ENCODE measurements at regions not wholly inside any gene's neighbourhood (a gene's known extent, or its start where the extent isn't known, plus 50 kb on each side); places are given as distances from the start of the nearest gene placed in this dataset.
"Not testable (repeated sequence)": the region's sequence is repeated elsewhere in the genome, so short reads cannot be mapped to it uniquely, and the experiment has no call there.

- H3K4me1 ChIP-seq (ENCODE audit: control insufficient read depth in 2 of 2, insufficient read depth in 2 of 2, low read length in 2 of 2): no peaks in the 10 kb centered on the region
- H3K36me3 ChIP-seq (ENCODE audit: control insufficient read depth in 2 of 2, insufficient read depth in 2 of 2, low read length in 2 of 2): no peaks in the 10 kb centered on the region
- no peaks in the 10 kb centered on the region for H3K27me3 ChIP-seq (ENCODE audit: control insufficient read depth in 2 of 2, insufficient read depth in 2 of 2, low read length in 2 of 2)
- H3K9ac ChIP-seq (ENCODE audit: low read depth in 1 of 2, low read length in 2 of 2): no peak overlapping the region
- no peak overlapping the region for H3K27ac ChIP-seq (ENCODE audit: low read depth in 2 of 2, low read length in 2 of 2)
- no peak overlapping the region for H3K4me3 ChIP-seq (ENCODE audit: low read length in 2 of 2)
- no peaks in the 10 kb centered on the region for H3K9me3 ChIP-seq (ENCODE audit: control insufficient read depth in 2 of 2, low read length in 2 of 2)
Observed at GRCh38 chr1:229002451-229002960, 267.2 kb downstream of the RHOU start.

GRCh38 chr1:229003233-229004031, 267.5 kb upstream of the RAB4A start:
- Histone ChIP-seq H3K27ac (ENCODE audit: low read depth in 2 of 2, low read length in 2 of 2) (no peak overlapping the region), H3K4me3 (ENCODE audit: low read length in 2 of 2) (no peak overlapping the region), H3K9ac (ENCODE audit: low read depth in 1 of 2, low read length in 2 of 2) (no peak overlapping the region), H3K27me3 (ENCODE audit: control insufficient read depth in 2 of 2, insufficient read depth in 2 of 2, low read length in 2 of 2) (no peaks in the 10 kb centered on the region), H3K36me3 (ENCODE audit: control insufficient read depth in 2 of 2, insufficient read depth in 2 of 2, low read length in 2 of 2) (no peaks in the 10 kb centered on the region), H3K4me1 (ENCODE audit: control insufficient read depth in 2 of 2, insufficient read depth in 2 of 2, low read length in 2 of 2) (no peaks in the 10 kb centered on the region), H3K9me3 (ENCODE audit: control insufficient read depth in 2 of 2, low read length in 2 of 2) (no peaks in the 10 kb centered on the region)

- Histone ChIP-seq H3K9me3 (ENCODE audit: control insufficient read depth in 2 of 2, low read length in 2 of 2) (no peaks in the 10 kb centered on the region), H3K27me3 (ENCODE audit: control insufficient read depth in 2 of 2, insufficient read depth in 2 of 2, low read length in 2 of 2) (no peaks in the 10 kb centered on the region), H3K9ac (ENCODE audit: low read depth in 1 of 2, low read length in 2 of 2) (no peak overlapping the region), H3K27ac (ENCODE audit: low read depth in 2 of 2, low read length in 2 of 2) (no peak overlapping the region), H3K4me1 (ENCODE audit: control insufficient read depth in 2 of 2, insufficient read depth in 2 of 2, low read length in 2 of 2) (no peaks in the 10 kb centered on the region), H3K36me3 (ENCODE audit: control insufficient read depth in 2 of 2, insufficient read depth in 2 of 2, low read length in 2 of 2) (no peaks in the 10 kb centered on the region), H3K4me3 (ENCODE audit: low read length in 2 of 2) (no peak overlapping the region)
Observed at GRCh38 chr1:229004066-229004833, 266.7 kb upstream of the RAB4A start.

- H3K9me3 ChIP-seq (ENCODE audit: control insufficient read depth in 2 of 2, low read length in 2 of 2): no peaks in the 10 kb centered on the region
- H3K4me3 ChIP-seq (ENCODE audit: low read length in 2 of 2): no peak overlapping the region
- no peak overlapping the region for H3K27ac ChIP-seq (ENCODE audit: low read depth in 2 of 2, low read length in 2 of 2)
- H3K36me3 ChIP-seq (ENCODE audit: control insufficient read depth in 2 of 2, insufficient read depth in 2 of 2, low read length in 2 of 2): no peaks in the 10 kb centered on the region
- no peaks in the 10 kb centered on the region for H3K4me1 ChIP-seq (ENCODE audit: control insufficient read depth in 2 of 2, insufficient read depth in 2 of 2, low read length in 2 of 2)
- no peaks in the 10 kb centered on the region for H3K27me3 ChIP-seq (ENCODE audit: control insufficient read depth in 2 of 2, insufficient read depth in 2 of 2, low read length in 2 of 2)
- no peak overlapping the region for H3K9ac ChIP-seq (ENCODE audit: low read depth in 1 of 2, low read length in 2 of 2)
Observed at GRCh38 chr1:229005097-229005496, 265.8 kb upstream of the RAB4A start.

- H3K4me1 ChIP-seq (ENCODE audit: control insufficient read depth in 2 of 2, insufficient read depth in 2 of 2, low read length in 2 of 2): no peaks in the 10 kb centered on the region
- H3K27me3 ChIP-seq (ENCODE audit: control insufficient read depth in 2 of 2, insufficient read depth in 2 of 2, low read length in 2 of 2): no peaks in the 10 kb centered on the region
- no peaks in the 10 kb centered on the region for H3K36me3 ChIP-seq (ENCODE audit: control insufficient read depth in 2 of 2, insufficient read depth in 2 of 2, low read length in 2 of 2)
- H3K27ac ChIP-seq (ENCODE audit: low read depth in 2 of 2, low read length in 2 of 2): no peak overlapping the region
- H3K4me3 ChIP-seq (ENCODE audit: low read length in 2 of 2): no peak overlapping the region
- no peaks in the 10 kb centered on the region for H3K9me3 ChIP-seq (ENCODE audit: control insufficient read depth in 2 of 2, low read length in 2 of 2)
- H3K9ac ChIP-seq (ENCODE audit: low read depth in 1 of 2, low read length in 2 of 2): no peak overlapping the region
Observed at GRCh38 chr1:229005556-229005955, 265.4 kb upstream of the RAB4A start.

GRCh38 chr1:229006121-229006870, 264.6 kb upstream of the RAB4A start:
- H3K4me3 ChIP-seq (ENCODE audit: low read length in 2 of 2): no peak overlapping the region
- no peak overlapping the region for H3K27ac ChIP-seq (ENCODE audit: low read depth in 2 of 2, low read length in 2 of 2)
- H3K9ac ChIP-seq (ENCODE audit: low read depth in 1 of 2, low read length in 2 of 2): no peak overlapping the region

GRCh38 chr1:229007167-229007566, 263.7 kb upstream of the RAB4A start:
- no peaks in the 10 kb centered on the region for H3K36me3 ChIP-seq (ENCODE audit: control insufficient read depth in 2 of 2, insufficient read depth in 2 of 2, low read length in 2 of 2)
- H3K9ac ChIP-seq (ENCODE audit: low read depth in 1 of 2, low read length in 2 of 2): no peak overlapping the region
- no peaks in the 10 kb centered on the region for H3K4me1 ChIP-seq (ENCODE audit: control insufficient read depth in 2 of 2, insufficient read depth in 2 of 2, low read length in 2 of 2)
- no peaks in the 10 kb centered on the region for H3K9me3 ChIP-seq (ENCODE audit: control insufficient read depth in 2 of 2, low read length in 2 of 2)
- no peak overlapping the region for H3K27ac ChIP-seq (ENCODE audit: low read depth in 2 of 2, low read length in 2 of 2)
- H3K27me3 ChIP-seq (ENCODE audit: control insufficient read depth in 2 of 2, insufficient read depth in 2 of 2, low read length in 2 of 2): no peaks in the 10 kb centered on the region
- H3K4me3 ChIP-seq (ENCODE audit: low read length in 2 of 2): no peak overlapping the region

More at GRCh38 chr1:229006121-229006870, 264.6 kb upstream of the RAB4A start:
- Histone ChIP-seq H3K9me3 (ENCODE audit: control insufficient read depth in 2 of 2, low read length in 2 of 2) (no peaks in the 10 kb centered on the region), H3K27me3 (ENCODE audit: control insufficient read depth in 2 of 2, insufficient read depth in 2 of 2, low read length in 2 of 2) (no peaks in the 10 kb centered on the region), H3K36me3 (ENCODE audit: control insufficient read depth in 2 of 2, insufficient read depth in 2 of 2, low read length in 2 of 2) (no peaks in the 10 kb centered on the region), H3K4me1 (ENCODE audit: control insufficient read depth in 2 of 2, insufficient read depth in 2 of 2, low read length in 2 of 2) (no peaks in the 10 kb centered on the region)

- no peaks in the 10 kb centered on the region for H3K9me3 ChIP-seq (ENCODE audit: control insufficient read depth in 2 of 2, low read length in 2 of 2)
- no peak overlapping the region for H3K4me3 ChIP-seq (ENCODE audit: low read length in 2 of 2)
- H3K27me3 ChIP-seq (ENCODE audit: control insufficient read depth in 2 of 2, insufficient read depth in 2 of 2, low read length in 2 of 2): no peaks in the 10 kb centered on the region
- no peak overlapping the region for H3K27ac ChIP-seq (ENCODE audit: low read depth in 2 of 2, low read length in 2 of 2)
- H3K4me1 ChIP-seq (ENCODE audit: control insufficient read depth in 2 of 2, insufficient read depth in 2 of 2, low read length in 2 of 2): no peaks in the 10 kb centered on the region
- no peaks in the 10 kb centered on the region for H3K36me3 ChIP-seq (ENCODE audit: control insufficient read depth in 2 of 2, insufficient read depth in 2 of 2, low read length in 2 of 2)
- H3K9ac ChIP-seq (ENCODE audit: low read depth in 1 of 2, low read length in 2 of 2): no peak overlapping the region
Observed at GRCh38 chr1:229007701-229008100, 263.2 kb upstream of the RAB4A start.

- not testable (repeated sequence) for H3K36me3 ChIP-seq (ENCODE audit: control insufficient read depth in 2 of 2, insufficient read depth in 2 of 2, low read length in 2 of 2); H3K9ac ChIP-seq (ENCODE audit: low read depth in 1 of 2, low read length in 2 of 2); H3K27ac ChIP-seq (ENCODE audit: low read depth in 2 of 2, low read length in 2 of 2); H3K4me1 ChIP-seq (ENCODE audit: control insufficient read depth in 2 of 2, insufficient read depth in 2 of 2, low read length in 2 of 2); H3K4me3 ChIP-seq (ENCODE audit: low read length in 2 of 2); H3K27me3 ChIP-seq (ENCODE audit: control insufficient read depth in 2 of 2, insufficient read depth in 2 of 2, low read length in 2 of 2); H3K9me3 ChIP-seq (ENCODE audit: control insufficient read depth in 2 of 2, low read length in 2 of 2)
Observed at GRCh38 chr1:229008347-229008746, 262.6 kb upstream of the RAB4A start.

- no peaks in the 10 kb centered on the region for H3K36me3 ChIP-seq (ENCODE audit: control insufficient read depth in 2 of 2, insufficient read depth in 2 of 2, low read length in 2 of 2)
- no peak overlapping the region for H3K9ac ChIP-seq (ENCODE audit: low read depth in 1 of 2, low read length in 2 of 2)
- H3K9me3 ChIP-seq (ENCODE audit: control insufficient read depth in 2 of 2, low read length in 2 of 2): no peaks in the 10 kb centered on the region
- H3K4me1 ChIP-seq (ENCODE audit: control insufficient read depth in 2 of 2, insufficient read depth in 2 of 2, low read length in 2 of 2): no peaks in the 10 kb centered on the region
- no peaks in the 10 kb centered on the region for H3K27me3 ChIP-seq (ENCODE audit: control insufficient read depth in 2 of 2, insufficient read depth in 2 of 2, low read length in 2 of 2)
- H3K27ac ChIP-seq (ENCODE audit: low read depth in 2 of 2, low read length in 2 of 2): no peak overlapping the region
- no peak overlapping the region for H3K4me3 ChIP-seq (ENCODE audit: low read length in 2 of 2)
Observed at GRCh38 chr1:229011022-229011421, 259.9 kb upstream of the RAB4A start.
